GM19397 (cell line): ENCODE measurements at regions not wholly inside any gene's neighbourhood (a gene's known extent, or its start where the extent isn't known, plus 50 kb on each side); places are given as distances from the start of the nearest gene placed in this dataset.
"Not testable (repeated sequence)": the region's sequence is repeated elsewhere in the genome, so short reads cannot be mapped to it uniquely, and the experiment has no call there.

Experiments
- ATAC-seq: cut with Tn5 transposase; IDR thresholded peaks from one replicate; pipeline ENCODE4 v1.9.1; 2021; ENCODE audit warnings: mild to moderate bottlenecking, moderate library complexity; ENCODE audit not compliant: unreplicated experiment

GRCh38 chr15:21262851-21263425, 177.4 kb downstream of the POTEB3 start:
- no peak for ATAC-seq

GRCh38 chr15:21261965-21262850, 178.1 kb downstream of the POTEB3 start:
- no peak for ATAC-seq

- ATAC-seq = no peak
Measured at GRCh38 chr15:21261396-21261964, 178.8 kb downstream of the POTEB3 start.

- no peak for ATAC-seq
Measured at GRCh38 chr15:21260966-21261395, 179.3 kb downstream of the POTEB3 start.

GRCh38 chr15:21258635-21259034, 181.7 kb downstream of the POTEB3 start:
- ATAC-seq = not testable (repeated sequence)

- ATAC-seq = not testable (repeated sequence)
Measured at GRCh38 chr15:21249508-21250019, 190.7 kb downstream of the POTEB3 start.
